ENCODE measurements at regions not wholly inside any gene's neighbourhood (a gene's known extent, or its start where the extent isn't known, plus 50 kb on each side); places are given as distances from the start of the nearest gene placed in this dataset.
"Not testable (repeated sequence)": the region's sequence is repeated elsewhere in the genome, so short reads cannot be mapped to it uniquely, and the experiment has no call there.

GRCh38 chrX:13955975-13956374, 73.7 kb downstream of the GEMIN8 start:
- no peak for DNase-seq (ENCODE audit: low read depth)

DNA sequence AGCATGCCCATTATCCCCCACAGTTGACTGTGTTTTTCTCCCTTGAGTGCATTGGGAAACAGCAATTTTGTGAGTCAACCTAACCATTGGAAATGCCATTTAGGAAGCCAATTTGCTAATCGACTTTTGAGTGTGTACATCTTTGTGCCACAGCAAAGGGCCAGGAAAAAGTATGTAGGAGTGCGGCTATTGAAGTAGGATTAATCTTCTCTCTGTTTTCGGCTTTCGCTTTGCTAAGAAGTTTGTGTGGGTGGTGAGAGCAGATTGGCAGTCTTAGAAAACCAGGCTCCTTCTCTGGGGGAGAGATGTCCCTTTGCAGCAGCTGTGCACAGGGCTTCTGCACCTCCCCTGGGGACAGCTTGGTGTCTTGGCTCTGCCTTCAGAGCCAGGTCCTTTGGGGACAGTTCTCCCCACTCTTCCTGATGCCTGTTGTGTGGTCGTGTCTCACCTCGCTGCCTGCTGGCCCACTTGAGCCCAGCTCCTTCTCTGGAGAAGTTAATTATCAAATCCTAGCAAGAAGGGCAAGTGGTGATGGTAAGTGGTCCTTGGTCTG, 74.5 kb downstream of the GEMIN8 start:
- DNase-seq (ENCODE audit: low read depth), result no peak

GRCh38 chrX:13952581-13952980, 77.1 kb downstream of the GEMIN8 start:
- DNase-seq (ENCODE audit: low read depth), result no peak

DNA sequence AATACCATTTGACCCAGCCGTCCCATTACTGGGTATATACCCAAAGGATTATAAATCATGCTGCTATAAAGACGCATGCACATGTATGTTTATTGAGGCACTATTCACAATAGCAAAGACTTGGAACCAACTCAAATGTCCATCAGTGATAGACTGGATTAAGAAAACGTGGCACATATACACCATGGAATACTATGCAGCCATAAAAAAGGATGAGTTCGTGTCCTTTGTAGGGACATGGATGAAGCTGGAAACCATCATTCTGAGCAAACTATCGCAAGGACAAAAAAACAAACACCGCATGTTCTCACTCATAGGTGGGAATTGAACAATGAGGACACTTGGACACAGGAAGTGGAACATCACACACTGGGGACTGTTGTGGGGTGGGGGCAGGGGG, 83.5 kb downstream of the GEMIN8 start:
- DNase-seq (ENCODE audit: low read depth), result not testable (repeated sequence)

- not testable (repeated sequence) for DNase-seq (ENCODE audit: low read depth)
These were observed 83.9 kb downstream of the GEMIN8 start for GRCh38 chrX:13945787-13946186.

DNA sequence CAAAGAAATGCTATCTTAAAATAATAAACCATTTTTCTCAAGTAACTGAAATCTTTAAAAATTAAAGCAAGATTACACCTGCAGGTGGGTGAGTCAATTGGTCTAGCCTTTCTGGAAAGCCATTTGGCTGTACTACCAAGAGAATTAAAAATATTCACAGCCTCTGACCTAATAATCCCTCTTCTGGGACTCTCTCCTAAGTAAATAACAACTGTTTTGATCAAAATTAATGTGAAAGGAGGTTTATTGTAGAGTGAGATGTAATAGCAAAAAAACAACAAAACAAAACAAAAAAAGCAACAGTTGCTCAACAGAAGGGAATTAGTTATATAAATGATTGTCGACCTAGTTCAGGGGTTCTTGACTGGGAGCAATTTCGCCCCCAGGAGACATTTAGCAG, 89.0 kb downstream of the GEMIN8 start:
- no peak for DNase-seq (ENCODE audit: low read depth)

DNA sequence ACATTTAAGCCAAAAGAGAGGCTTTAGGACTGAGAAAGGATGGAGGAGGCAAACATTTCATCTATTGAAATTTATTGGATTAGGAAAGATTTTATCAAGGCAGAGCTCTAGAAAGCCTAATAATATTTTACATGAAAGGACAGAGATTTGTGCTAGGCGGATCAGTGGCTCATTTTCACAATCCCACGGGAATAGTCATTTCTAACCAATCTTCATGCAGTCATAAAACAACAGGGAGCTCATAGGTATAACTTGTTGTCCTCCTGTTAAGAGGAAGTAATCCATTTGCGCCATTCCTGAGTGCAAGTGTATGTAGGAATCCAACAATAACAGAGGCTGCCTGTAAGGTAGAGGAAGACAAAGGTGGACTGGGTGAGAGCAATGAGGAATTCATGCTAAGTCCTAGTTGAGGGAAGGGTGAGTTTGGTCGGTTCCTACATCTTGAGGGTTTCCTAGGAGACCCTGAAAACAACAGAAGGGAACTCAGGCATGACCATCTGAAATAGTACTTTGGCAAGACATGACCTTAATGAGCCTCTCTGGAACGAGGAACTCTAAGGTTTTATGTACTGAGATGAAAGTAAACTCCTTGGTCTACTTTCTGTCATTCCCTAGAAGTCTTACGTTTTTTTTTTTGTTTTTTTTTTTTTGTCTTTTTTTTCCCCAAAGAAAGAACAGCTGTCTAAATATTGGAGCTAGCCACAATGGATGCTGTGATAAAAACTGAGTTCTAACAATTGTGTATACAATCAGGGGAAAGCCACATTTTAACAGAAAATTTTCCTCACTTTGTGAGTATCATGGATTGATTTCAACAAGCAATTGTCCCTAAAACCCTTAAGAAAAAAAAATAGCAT, 89.7 kb downstream of the GEMIN8 start:
- DNase-seq (ENCODE audit: low read depth), result no peak

GRCh38 chrX:13938829-13939530, 90.7 kb downstream of the GEMIN8 start:
- DNase-seq (ENCODE audit: low read depth), result no peak

DNA sequence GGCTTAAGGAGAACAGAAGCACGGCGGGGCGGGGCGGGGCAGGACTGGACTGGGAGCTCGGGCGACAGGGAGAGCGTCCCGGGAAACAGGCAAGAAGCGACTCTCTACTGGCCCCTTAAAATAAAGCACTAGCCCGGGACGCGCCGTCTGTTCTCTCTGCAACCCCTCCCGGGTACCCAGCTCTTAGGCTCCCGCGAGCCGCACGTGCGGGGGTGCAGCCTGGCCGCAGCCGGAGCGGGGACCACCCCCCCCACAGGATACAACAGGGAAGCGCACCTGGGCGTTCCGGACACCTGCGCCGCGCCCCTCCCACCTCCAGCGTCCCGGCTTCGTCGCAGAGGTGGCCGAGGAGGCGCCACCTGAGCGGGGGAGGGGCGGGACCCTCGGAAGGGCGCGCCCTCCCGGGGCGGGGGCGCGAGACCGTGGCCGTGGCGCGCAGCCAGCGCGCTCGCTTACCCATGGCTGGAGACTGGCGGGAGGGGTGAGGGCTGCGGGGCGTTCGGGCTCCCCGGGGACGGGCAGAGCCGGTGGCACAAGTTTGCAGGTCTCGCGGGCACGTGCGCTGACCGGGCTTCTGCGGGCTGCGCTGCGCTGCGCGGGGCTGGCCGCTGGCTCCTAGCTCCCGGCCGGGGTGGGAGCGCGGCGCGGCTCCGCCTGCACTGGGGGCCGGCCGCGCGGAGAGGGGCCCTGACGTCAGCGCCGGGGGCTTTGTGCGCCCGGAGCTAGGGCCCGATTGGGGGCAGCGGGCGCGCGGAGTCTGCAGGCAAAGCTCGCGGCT, 91.5 kb downstream of the GEMIN8 start:
- no peak for DNase-seq (ENCODE audit: low read depth)

DNA sequence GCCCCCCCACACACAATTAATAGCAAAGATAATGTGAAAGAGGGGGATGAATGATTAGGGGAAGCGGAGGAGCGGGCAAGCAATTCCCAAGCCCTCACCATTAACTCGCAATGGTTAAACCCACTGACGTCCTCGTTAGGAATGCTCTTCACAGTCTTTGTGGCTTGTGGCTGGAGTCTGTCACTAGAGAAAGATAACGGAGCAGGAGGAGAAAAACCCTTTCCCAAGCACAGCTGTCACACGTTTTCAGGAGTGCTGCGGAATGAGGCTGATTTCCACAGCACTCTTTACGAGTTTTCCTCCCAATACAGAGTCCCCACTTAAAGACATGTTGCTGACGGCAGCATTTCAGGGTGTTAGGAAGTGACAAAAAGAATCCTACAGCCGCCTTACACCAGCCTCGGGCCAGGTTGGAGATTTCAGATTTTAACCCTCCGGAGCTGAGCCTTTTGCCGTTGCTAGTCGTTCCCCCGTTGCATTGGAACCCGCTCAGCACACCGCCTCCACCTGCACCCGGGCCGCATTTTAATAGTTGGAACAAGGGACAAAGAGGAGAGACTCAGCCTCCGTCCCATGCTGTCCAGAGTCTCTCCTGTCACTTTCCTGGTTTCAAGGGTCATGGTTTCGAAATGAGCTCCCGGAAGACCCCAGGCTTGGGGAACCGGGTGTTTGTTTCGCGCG, 92.2 kb downstream of the GEMIN8 start:
- no peak for DNase-seq (ENCODE audit: low read depth)

DNA sequence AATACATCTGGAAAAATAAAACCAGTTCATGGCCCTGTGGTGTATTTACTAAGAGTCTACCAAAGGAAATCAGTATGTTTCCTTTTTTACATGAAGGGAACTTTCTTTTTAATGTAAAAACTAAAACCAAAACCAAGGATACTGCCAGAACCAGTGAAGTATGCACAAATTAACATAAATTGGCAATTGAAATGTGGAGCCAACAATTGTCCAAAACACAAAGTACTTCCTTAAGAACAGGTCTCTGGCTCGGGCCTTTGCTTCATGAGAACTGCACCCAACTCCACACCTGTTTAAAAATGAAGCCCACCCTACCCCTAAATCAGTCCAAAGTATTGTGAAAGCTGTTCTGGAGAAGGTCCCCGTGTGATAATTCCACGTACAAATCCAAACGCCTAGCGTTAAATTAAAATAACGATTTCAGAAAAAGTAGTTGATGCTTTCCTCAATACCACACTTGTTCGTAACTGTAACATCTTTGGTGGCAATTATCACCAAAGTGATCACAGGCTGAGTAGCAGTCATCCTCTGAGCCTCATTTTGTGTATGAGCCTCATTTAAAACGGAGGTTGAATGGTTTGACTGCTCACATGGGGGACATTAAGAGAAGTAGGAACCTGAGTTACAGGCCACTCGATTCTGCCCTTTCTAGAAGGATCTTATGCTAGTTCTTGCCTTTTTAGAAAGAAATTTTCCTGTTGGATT, 93.0 kb downstream of the GEMIN8 start:
- DNase-seq (ENCODE audit: low read depth), result no peak

- DNase-seq (ENCODE audit: low read depth), result no peak
These were observed 95.0 kb downstream of the GEMIN8 start for GRCh38 chrX:13934731-13935130.

GRCh38 chrX:13933851-13934250, 95.8 kb downstream of the GEMIN8 start:
- DNase-seq (ENCODE audit: low read depth), result no peak

DNA sequence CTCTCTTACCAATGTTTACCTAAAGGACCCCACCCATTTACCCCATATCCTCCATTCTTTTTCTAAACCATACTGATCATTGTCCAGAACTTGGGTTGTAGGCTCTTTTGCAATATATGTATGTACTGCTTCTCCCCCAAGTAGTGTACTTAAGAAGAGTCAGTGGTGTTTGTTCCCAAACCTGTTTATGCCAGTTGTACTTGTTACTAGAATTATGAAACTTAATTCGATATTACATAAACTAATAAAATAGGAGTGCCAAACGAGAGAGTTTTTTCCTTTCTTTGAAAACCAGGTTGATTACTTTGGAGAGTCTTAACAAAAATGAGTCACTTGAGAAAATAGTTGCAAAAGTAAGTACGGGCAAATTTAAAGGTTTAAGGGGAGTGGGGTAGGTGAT, 96.3 kb downstream of the GEMIN8 start:
- DNase-seq (ENCODE audit: low read depth), result no peak

DNA sequence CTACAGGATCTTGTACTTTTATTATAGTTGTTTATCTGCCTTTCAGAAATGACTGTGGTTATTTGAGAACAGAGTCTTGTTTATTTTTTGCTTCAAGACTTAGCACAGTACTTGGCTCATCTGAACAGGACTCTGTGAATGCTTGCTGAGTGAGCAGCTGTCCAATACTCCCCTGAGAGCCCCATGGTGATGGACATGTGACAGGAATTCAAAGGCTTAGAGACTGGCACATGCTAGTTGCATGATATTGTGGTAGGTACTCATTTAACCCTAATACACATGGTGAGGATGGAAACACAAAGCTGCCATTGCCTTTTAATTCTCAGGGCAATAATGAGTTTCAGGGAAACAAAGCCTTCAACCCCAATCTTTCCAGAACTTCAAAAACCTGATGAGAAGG, 97.3 kb downstream of the GEMIN8 start:
- no peak for DNase-seq (ENCODE audit: low read depth)

DNA sequence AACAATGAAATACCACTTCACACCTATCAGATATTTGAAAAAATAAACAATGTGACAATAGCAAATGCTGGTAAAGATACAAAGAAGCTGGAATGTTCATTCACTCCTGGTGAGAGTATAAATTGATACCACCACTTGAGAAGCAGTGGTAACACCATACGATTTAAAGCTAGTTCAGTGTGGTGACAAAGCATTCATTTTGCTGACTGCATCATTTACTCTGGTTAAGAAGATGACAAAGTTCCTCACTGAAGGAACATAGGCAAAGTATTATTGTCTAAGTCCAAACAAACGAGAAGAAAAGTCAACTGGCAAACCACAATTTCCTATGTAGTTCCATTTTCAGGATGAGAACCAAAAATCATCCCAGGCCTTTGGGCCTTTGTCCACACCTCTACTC, 102.5 kb downstream of the GEMIN8 start:
- DNase-seq (ENCODE audit: low read depth), result no peak

DNA sequence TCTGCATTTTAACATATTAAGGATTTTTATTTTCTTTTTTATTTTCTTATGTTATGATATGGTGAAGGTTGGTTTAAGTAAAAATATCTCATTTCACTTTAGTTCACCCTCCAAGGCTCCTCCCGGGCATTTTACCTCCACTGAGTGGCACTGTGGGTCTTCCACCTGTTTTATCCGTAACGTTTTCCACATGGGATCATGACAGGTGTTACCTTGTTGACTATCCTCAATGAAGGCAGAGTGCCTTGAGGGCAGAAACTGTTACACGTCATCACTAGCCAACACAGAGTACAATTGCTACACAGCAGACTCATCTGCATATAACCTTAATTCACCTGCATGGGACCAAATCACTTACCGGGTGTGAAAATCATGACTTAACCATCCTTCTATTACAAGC, 105.8 kb downstream of the GEMIN8 start:
- DNase-seq (ENCODE audit: low read depth), result no peak

DNA sequence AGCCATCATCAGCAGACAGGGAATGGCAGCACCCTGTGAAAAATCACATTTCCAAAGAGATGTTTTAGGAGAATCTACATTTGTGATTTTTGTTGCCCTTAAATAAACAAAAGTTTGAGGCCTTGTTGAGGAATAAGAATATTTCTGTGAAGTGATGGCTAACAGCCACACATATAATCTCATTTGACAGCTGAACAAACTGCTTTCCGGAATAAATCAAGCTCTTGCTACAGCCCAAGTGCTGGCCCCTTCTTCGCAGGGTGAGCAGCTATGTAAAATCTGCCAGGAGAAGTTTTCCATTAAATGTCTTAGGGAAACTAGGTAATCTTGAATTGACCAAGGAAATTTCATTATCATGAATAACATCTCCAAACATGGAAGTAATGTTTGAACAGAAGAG, 106.4 kb upstream of the GPM6B start:
- no peak for DNase-seq (ENCODE audit: low read depth)

- DNase-seq (ENCODE audit: low read depth), result no peak
These were observed 100.6 kb upstream of the GPM6B start for GRCh38 chrX:13917507-13917906.

DNA sequence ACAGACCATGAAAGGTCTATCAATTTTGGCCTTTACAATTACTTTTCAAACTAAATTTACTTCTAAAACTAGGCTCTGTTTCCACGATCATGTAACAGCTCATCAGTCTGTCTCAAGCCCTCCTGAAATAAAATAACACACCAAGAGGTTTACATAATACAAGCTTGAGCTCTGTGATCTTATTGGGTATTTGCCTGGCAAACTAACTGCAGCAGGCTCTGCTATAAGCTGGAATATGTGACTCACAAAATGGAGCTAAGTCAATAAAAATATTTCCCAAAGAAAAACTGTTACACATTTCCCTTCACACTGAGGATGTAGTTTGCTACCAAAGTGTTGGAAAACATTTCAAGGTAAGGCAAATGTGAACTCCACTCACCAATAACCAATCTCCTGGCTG, 94.7 kb upstream of the GPM6B start:
- peak; percentile 19 for DNase-seq (ENCODE audit: low read depth)

DNA sequence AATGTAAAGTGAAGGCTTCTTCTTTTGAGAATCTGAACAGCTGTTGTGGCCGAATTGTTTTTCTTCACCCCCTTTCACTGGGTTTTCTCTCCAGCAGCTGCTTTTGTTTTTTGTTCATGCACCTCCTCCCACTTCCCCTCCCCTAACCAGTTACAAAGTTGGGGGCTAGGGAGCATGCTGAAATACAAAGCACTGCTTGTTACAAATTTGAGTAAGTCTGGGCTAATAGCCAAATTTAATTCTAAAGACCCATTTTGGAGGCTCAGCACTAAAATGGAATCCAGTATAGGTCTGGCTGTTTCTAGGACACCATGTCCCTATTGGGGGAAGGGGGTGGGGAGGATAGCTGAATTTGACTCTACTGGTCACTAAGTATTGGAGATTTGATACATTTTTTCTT, 89.2 kb upstream of the GPM6B start:
- DNase-seq (ENCODE audit: low read depth), result no peak
